Immature natural killer cell (primary cell): ENCODE measurements at regions not wholly inside any gene's neighbourhood (a gene's known extent, or its start where the extent isn't known, plus 50 kb on each side); places are given as distances from the start of the nearest gene placed in this dataset.
A peak's percentile ranks its signal among the peaks of the same experiment; 100 is the strongest.
"Not testable (repeated sequence)": the region's sequence is repeated elsewhere in the genome, so short reads cannot be mapped to it uniquely, and the experiment has no call there.

Experiments used
- DNase-seq, 3 donors: peaks; one replicate each; pipeline ENCODE4 v3.0.0; 2022; ENCODE audit warnings: mixed read lengths in 1 of 3
- H3K27ac Mint-ChIP-seq, 6 donors: one replicate each; pipeline ENCODE4 v1.8.0; 2020; ENCODE audit warnings: mixed read lengths in 6 of 6, mild to moderate bottlenecking in 5 of 6, inconsistent platforms in 4 of 6, moderate library complexity in 3 of 6
- H3K27me3 Mint-ChIP-seq, 3 donors: one replicate each; pipeline ENCODE4 v1.8.0; 2020 to 2021; ENCODE audit warnings: low read depth in 3 of 3, mild to moderate bottlenecking in 3 of 3, mixed read lengths in 3 of 3, moderate library complexity in 3 of 3, inconsistent platforms in 1 of 3
- H3K36me3 Mint-ChIP-seq, 3 donors: one replicate each; pipeline ENCODE4 v1.8.0; 2020; ENCODE audit warnings: mixed read lengths in 3 of 3, inconsistent platforms in 2 of 3, mild to moderate bottlenecking in 2 of 3
- H3K4me1 Mint-ChIP-seq, 2 donors: one replicate each; pipeline ENCODE4 v1.8.0; 2020; ENCODE audit warnings: inconsistent platforms in 2 of 2, mild to moderate bottlenecking in 2 of 2, mixed read lengths in 2 of 2, moderate library complexity in 1 of 2
- H3K4me3 Mint-ChIP-seq, 5 donors: one replicate each; pipeline ENCODE4 v1.8.0; 2020; ENCODE audit warnings: mild to moderate bottlenecking in 5 of 5, mixed read lengths in 5 of 5, inconsistent platforms in 3 of 5, moderate library complexity in 3 of 5
- H3K9me3 Mint-ChIP-seq, 6 donors: one replicate each; pipeline ENCODE4 v1.8.0; 2020; ENCODE audit warnings: mild to moderate bottlenecking in 6 of 6, mixed read lengths in 6 of 6, inconsistent platforms in 4 of 6, moderate library complexity in 3 of 6

DNA sequence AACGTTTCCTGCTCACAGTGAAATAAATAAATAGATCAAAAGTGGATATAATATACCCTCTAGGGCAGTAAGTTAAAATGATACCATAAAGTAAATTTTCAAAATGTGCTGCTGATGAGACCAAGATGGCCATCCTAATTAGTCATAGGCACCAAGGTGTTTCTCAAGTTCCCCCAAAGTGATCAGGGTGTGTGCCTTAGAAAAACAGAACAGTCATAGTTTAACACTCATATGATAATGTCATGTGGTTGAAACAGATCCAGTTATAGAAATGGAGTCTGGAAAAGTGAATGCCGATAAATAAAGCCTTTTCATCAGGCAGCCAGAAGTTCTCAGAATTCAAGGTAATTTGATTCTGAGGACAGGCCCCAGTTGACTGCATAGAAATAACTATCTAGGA is 161.5 kb upstream of the CDKN2B start:
- Mint-ChIP-seq H3K36me3 (no peaks in the 10 kb centered on the region), H3K4me3 (no peak overlapping the region), H3K27ac (no peak overlapping the region), H3K27me3 (peaks cover 0 to 4% (median 2%) of the 10 kb centered on the region in 3 donors), H3K9me3 (peaks cover 0 to 2% (median 0%) of the 10 kb centered on the region in 6 donors), H3K4me1 (peaks cover 0 to 1% of the 10 kb centered on the region in 2 donors)
- no peak for DNase-seq

DNA sequence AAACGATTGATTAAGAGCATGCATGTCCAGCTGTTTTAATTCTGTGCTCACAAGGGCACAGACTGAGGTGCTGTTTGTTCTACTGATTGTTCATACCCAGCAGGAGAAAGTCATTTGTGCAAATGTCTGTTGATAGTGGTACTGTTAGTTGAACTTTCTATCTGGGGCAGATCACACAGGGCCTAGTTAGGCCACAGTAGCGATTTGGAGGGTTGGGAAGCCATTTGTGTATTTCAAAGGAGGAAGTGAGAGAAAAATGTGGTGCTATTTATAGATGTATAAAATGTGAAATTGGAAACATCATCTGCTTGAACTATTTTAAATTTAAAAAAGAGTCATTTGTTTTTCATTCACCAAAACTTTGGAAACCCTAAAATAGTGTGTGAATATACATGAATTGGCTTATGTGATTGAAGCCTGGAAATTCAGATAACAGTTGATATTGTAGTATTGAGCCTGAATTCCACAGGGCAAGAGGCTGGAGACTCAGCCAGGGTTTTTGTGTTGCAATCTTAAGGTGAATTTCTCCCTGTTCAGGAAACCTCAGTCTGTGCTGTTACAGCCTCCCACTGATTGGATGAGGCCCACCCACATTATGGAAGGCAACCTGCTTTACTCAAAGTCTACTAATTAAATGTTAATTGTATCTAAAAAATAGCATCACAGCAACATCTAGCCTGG is 162.0 kb upstream of the CDKN2B start:
- H3K9me3 Mint-ChIP-seq = peaks cover 0 to 2% (median 0%) of the 10 kb centered on the region in 6 donors
- H3K36me3 Mint-ChIP-seq = no peaks in the 10 kb centered on the region
- DNase-seq = no peak
- no peak overlapping the region for H3K27ac Mint-ChIP-seq
- H3K27me3 Mint-ChIP-seq = peaks cover 0 to 4% (median 2%) of the 10 kb centered on the region in 3 donors
- H3K4me3 Mint-ChIP-seq = no peak overlapping the region
- peaks cover 5 to 7% of the 10 kb centered on the region in 2 donors for H3K4me1 Mint-ChIP-seq

DNA sequence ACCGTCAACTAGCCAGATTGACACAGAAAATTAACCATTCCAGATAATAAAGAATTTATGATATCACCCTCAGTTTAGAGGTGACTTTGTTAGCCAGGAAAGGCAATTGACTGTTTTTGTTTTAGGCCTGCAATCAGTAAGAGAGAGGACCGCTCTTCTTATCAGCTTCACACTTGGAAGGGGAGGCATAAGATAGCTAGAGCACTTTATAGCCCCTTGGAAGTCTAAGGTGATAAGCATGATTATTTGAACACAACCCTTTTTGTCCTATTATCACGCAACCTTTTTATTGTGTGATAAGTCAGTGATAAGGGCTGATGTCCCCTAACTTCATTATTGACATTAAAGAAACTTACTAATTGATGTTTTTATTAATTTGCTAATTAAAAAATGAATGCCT is 162.6 kb upstream of the CDKN2B start:
- no peak overlapping the region for H3K4me3 Mint-ChIP-seq
- H3K4me1 Mint-ChIP-seq = peaks cover 7 to 11% of the 10 kb centered on the region in 2 donors
- no peak for DNase-seq
- peaks cover 0 to 4% (median 2%) of the 10 kb centered on the region in 3 donors for H3K27me3 Mint-ChIP-seq
- H3K27ac Mint-ChIP-seq = no peak overlapping the region
- H3K36me3 Mint-ChIP-seq = no peaks in the 10 kb centered on the region
- H3K9me3 Mint-ChIP-seq = peaks cover 0 to 2% (median 0%) of the 10 kb centered on the region in 6 donors

GRCh38 chr9:22173908-22174307 is 164.8 kb upstream of the CDKN2B start:
- H3K4me1 Mint-ChIP-seq = peaks cover 7 to 11% of the 10 kb centered on the region in 2 donors
- H3K36me3 Mint-ChIP-seq = no peaks in the 10 kb centered on the region
- peaks cover 0 to 4% (median 4%) of the 10 kb centered on the region in 3 donors for H3K27me3 Mint-ChIP-seq
- no peak overlapping the region for H3K27ac Mint-ChIP-seq
- no peak overlapping the region for H3K4me3 Mint-ChIP-seq
- peaks cover 0 to 6% (median 2%) of the 10 kb centered on the region in 6 donors for H3K9me3 Mint-ChIP-seq
- DNase-seq = no peak

GRCh38 chr9:22175972-22176545 is 167.0 kb upstream of the CDKN2B start:
- Mint-ChIP-seq H3K36me3 (no peaks in the 10 kb centered on the region), H3K4me1 (peaks cover 7 to 11% of the 10 kb centered on the region in 2 donors), H3K9me3 (peaks cover 0 to 9% (median 5%) of the 10 kb centered on the region in 6 donors), H3K27ac (no peak overlapping the region), H3K4me3 (no peak overlapping the region), H3K27me3 (peaks cover 0 to 4% (median 4%) of the 10 kb centered on the region in 3 donors)
- peak in 2 of 3 donors; percentile 0 to 5 for DNase-seq

DNA sequence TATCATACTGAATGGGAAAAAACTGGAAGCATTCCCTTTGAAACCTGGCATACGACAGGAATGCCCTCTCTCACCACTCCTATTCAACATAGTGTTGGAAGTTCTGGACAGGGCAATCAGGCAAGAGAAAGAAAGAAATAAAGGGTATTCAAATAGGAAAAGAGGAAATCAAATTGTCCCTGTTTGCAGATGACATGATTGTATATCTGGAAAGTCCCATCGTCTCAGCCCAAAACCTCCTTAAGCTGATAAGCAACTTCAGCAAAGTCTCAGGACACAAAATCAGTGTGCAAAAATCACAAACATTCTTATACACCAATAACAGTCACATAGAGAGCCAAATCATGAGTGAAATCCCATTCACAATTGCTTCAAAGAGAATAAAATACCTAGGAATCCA is 171.9 kb upstream of the CDKN2B start:
- not testable (repeated sequence) for H3K36me3 Mint-ChIP-seq, H3K27me3 Mint-ChIP-seq, DNase-seq, H3K27ac Mint-ChIP-seq, H3K4me1 Mint-ChIP-seq, H3K4me3 Mint-ChIP-seq
- peaks cover 0 to 13% (median 5%) of the 10 kb centered on the region in 6 donors for H3K9me3 Mint-ChIP-seq

- Mint-ChIP-seq H3K36me3 (no peaks in the 10 kb centered on the region), H3K4me1 (no peaks in the 10 kb centered on the region), H3K9me3 (peaks cover 0 to 3% (median under 1%) of the 10 kb centered on the region in 6 donors), H3K27ac (no peak overlapping the region), H3K27me3 (peaks cover 0 to 2% (median 0%) of the 10 kb centered on the region in 3 donors), H3K4me3 (no peak overlapping the region)
- DNase-seq = no peak
These were observed 180.4 kb upstream of the CDKN2B start for GRCh38 chr9:22189471-22189870.

DNA sequence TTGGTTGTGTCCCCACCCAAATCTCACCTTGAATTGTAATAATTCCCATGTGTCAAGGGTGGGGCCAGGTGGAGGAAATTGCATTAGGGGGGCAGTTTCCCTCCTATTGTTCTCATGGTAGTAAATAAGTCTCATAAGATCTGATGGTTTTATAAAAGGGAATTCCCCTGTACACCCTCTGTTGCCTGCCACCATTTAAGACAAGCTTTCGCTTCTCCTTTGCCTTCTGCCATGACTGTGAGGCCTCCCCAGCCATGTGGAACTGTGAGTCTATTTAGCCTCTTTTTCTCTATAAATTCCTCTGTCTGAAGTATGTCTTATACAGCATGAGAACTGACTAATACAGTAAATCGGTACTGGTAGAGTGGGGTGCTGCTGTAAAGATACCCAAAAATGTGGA is 187.9 kb upstream of the CDKN2B start:
- H3K27ac Mint-ChIP-seq, H3K4me1 Mint-ChIP-seq, H3K36me3 Mint-ChIP-seq, H3K27me3 Mint-ChIP-seq, H3K9me3 Mint-ChIP-seq, DNase-seq, H3K4me3 Mint-ChIP-seq: not testable (repeated sequence)

GRCh38 chr9:22198681-22199080 is 189.6 kb upstream of the CDKN2B start:
- no peak for DNase-seq
- Mint-ChIP-seq H3K36me3 (no peaks in the 10 kb centered on the region), H3K4me1 (no peaks in the 10 kb centered on the region), H3K27me3 (peaks cover 0 to 5% (median 2%) of the 10 kb centered on the region in 3 donors), H3K4me3 (no peak overlapping the region), H3K27ac (no peak overlapping the region), H3K9me3 (peaks cover 0 to 6% (median 0%) of the 10 kb centered on the region in 6 donors)

DNA sequence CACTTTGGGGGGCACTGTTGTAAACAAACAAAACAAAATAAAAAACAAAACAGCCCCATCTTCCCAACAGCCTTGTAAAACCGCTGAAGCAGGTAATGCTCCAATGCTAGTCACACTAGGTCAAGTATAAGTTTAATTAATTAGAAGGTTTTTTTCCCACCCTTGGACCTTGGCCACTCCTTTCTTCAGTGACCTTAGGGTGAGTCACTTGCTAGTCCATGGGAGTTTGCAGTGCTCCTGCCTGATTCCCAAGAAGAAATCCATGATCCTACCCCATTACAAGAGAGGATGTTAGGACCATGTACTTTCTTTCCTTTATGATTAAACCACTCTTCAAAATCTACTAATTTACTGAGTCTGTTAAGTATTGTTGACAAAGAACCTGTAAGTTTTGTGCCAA is 192.2 kb upstream of the CDKN2B start:
- no peak for DNase-seq
- H3K4me3 Mint-ChIP-seq = no peak overlapping the region
- peaks cover 0 to 3% (median 0%) of the 10 kb centered on the region in 6 donors for H3K9me3 Mint-ChIP-seq
- H3K36me3 Mint-ChIP-seq = no peaks in the 10 kb centered on the region
- peaks cover 0 to 5% (median 2%) of the 10 kb centered on the region in 3 donors for H3K27me3 Mint-ChIP-seq
- H3K4me1 Mint-ChIP-seq = no peaks in the 10 kb centered on the region
- no peak overlapping the region for H3K27ac Mint-ChIP-seq

DNA sequence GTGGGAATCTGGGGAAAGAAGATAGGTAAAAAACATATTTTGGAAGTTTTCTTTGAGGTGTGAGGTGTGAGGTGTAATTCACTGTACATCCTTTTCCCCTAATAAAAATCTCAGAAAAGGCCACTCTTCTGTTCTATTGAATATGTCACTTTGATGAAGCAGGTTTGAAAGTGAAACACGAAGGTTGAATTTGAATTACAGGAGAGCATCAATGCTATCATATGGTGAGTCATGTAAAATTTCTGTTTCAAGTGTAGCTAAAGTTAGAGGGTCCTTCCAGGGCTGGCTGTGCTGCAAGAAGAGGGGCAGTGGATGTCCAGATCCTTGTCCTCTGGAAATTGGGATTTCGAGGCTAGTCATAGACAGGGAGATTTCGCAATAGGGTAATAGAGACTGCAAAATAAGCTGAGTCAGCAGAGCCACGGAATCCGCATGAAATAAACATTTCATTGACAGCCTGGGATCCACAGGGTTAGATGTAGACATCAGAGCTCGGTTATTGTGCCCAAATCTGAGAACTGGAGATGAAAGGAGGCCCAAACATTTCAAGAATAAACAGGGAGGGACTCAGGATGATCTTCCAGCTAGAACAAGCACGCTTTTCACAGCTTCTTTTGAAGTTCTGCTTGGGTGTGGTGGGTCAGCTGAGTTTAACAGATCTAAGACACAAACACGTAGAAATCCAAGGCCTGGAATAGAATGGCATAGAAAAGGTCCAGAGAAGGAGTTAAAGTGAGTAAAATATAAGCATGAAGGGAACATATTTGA is 194.4 kb upstream of the CDKN2B start:
- DNase-seq = no peak
- Mint-ChIP-seq H3K27ac (no peak overlapping the region), H3K4me1 (peaks cover 0 to 2% of the 10 kb centered on the region in 2 donors), H3K27me3 (peaks cover 0 to 3% (median 2%) of the 10 kb centered on the region in 3 donors), H3K9me3 (peaks cover 0 to 3% (median 0%) of the 10 kb centered on the region in 6 donors), H3K36me3 (no peaks in the 10 kb centered on the region), H3K4me3 (no peak overlapping the region)

GRCh38 chr9:22204240-22204639 is 195.1 kb upstream of the CDKN2B start:
- no peak for DNase-seq
- H3K9me3 Mint-ChIP-seq = peaks cover 0 to 4% (median 0%) of the 10 kb centered on the region in 6 donors
- H3K4me1 Mint-ChIP-seq = peaks cover 5 to 8% of the 10 kb centered on the region in 2 donors
- H3K36me3 Mint-ChIP-seq = no peaks in the 10 kb centered on the region
- no peak overlapping the region for H3K27ac Mint-ChIP-seq
- H3K27me3 Mint-ChIP-seq = peaks cover 0 to 3% (median 2%) of the 10 kb centered on the region in 3 donors
- no peak overlapping the region for H3K4me3 Mint-ChIP-seq

DNA sequence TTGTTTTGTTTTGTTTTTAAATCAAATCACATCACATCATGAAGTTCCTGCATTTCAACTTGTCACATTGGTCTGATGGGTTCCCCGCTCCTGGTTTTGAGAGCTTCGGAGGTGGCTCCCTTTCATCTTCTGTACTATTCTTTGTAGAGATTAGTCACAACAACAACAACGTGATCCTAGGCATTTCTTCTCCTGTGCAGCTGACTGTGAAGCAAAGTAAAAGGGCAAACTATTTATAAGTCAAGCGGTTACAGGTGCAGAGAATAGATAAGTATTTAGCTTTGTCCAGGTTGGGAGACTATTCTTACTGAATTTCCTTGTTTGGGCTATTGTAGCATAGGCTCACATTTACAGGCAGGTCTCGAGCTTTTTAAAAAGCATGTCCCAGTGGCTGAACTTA is 197.7 kb upstream of the CDKN2B start:
- H3K4me1 Mint-ChIP-seq = peaks cover 7 to 11% of the 10 kb centered on the region in 2 donors
- H3K4me3 Mint-ChIP-seq = no peak overlapping the region
- H3K27ac Mint-ChIP-seq = no peak overlapping the region
- no peak for DNase-seq
- H3K36me3 Mint-ChIP-seq = no peaks in the 10 kb centered on the region
- H3K27me3 Mint-ChIP-seq = peaks cover 0 to 2% (median 0%) of the 10 kb centered on the region in 3 donors
- H3K9me3 Mint-ChIP-seq = peaks cover 0 to 7% (median 0%) of the 10 kb centered on the region in 6 donors
